HG02852 (cell line): ENCODE measurements at regions not wholly inside any gene's neighbourhood (a gene's known extent, or its start where the extent isn't known, plus 50 kb on each side); places are given as distances from the start of the nearest gene placed in this dataset.

Source experiments
- ATAC-seq: cut with Tn5 transposase; IDR thresholded peaks from one replicate; pipeline ENCODE4 v1.9.1; 2021; ENCODE audit warnings: mild to moderate bottlenecking, moderate library complexity; ENCODE audit not compliant: unreplicated experiment

GRCh38 chr4:33149658-33150524 is 2429.7 kb downstream of the PCDH7 start:
- no peak for ATAC-seq

GRCh38 chr4:33150525-33150910 is 2430.3 kb downstream of the PCDH7 start:
- no peak for ATAC-seq

GRCh38 chr4:33160126-33160525 is 2440.0 kb downstream of the PCDH7 start:
- ATAC-seq = no peak

- no peak for ATAC-seq
Measured at GRCh38 chr4:33161202-33161601, 2441.0 kb downstream of the PCDH7 start.

- no peak for ATAC-seq
Measured at GRCh38 chr4:33162122-33162521, 2442.0 kb downstream of the PCDH7 start.

GRCh38 chr4:33171873-33172525 is 2451.8 kb downstream of the PCDH7 start:
- ATAC-seq = no peak

GRCh38 chr4:33176566-33176965 is 2456.4 kb downstream of the PCDH7 start:
- ATAC-seq = no peak

- ATAC-seq = peak; percentile 90
Measured at GRCh38 chr4:33184657-33185290, 2464.6 kb downstream of the PCDH7 start.

- ATAC-seq = peak; percentile 52
Measured at GRCh38 chr4:33187035-33187434, 2466.9 kb downstream of the PCDH7 start.

GRCh38 chr4:33188733-33189132 is 2468.6 kb downstream of the PCDH7 start:
- no peak for ATAC-seq

- no peak for ATAC-seq
Measured at GRCh38 chr4:33189169-33189568, 2469.0 kb downstream of the PCDH7 start.

- no peak for ATAC-seq
Measured at GRCh38 chr4:33193109-33193508, 2472.9 kb downstream of the PCDH7 start.

- no peak for ATAC-seq
Measured at GRCh38 chr4:33200377-33200776, 2480.2 kb downstream of the PCDH7 start.

GRCh38 chr4:33218238-33218637 is 2498.1 kb downstream of the PCDH7 start:
- no peak for ATAC-seq

GRCh38 chr4:33226133-33226532 is 2506.0 kb downstream of the PCDH7 start:
- ATAC-seq = peak; percentile 74

GRCh38 chr4:33226783-33227182 is 2506.6 kb downstream of the PCDH7 start:
- no peak for ATAC-seq

- ATAC-seq = no peak
Measured at GRCh38 chr4:33255094-33255493, 2534.9 kb downstream of the PCDH7 start.

- ATAC-seq = no peak
Measured at GRCh38 chr4:33255507-33255906, 2535.3 kb downstream of the PCDH7 start.

GRCh38 chr4:33262824-33263223 is 2542.7 kb downstream of the PCDH7 start:
- ATAC-seq = no peak

- no peak for ATAC-seq
Measured at GRCh38 chr4:33268776-33269175, 2548.6 kb downstream of the PCDH7 start.

- no peak for ATAC-seq
Measured at GRCh38 chr4:33270403-33270802, 2550.2 kb downstream of the PCDH7 start.

GRCh38 chr4:33272722-33273121 is 2552.6 kb downstream of the PCDH7 start:
- ATAC-seq = no peak
